GM21367 (cell line): ENCODE measurements at regions not wholly inside any gene's neighbourhood (a gene's known extent, or its start where the extent isn't known, plus 50 kb on each side); places are given as distances from the start of the nearest gene placed in this dataset.
A peak's percentile ranks its signal among the peaks of the same experiment; 100 is the strongest.
"Not testable (repeated sequence)": the region's sequence is repeated elsewhere in the genome, so short reads cannot be mapped to it uniquely, and the experiment has no call there.

ENCODE experiments used
- ATAC-seq: cut with Tn5 transposase; IDR thresholded peaks from one replicate; pipeline ENCODE4 v1.9.1; 2021; ENCODE audit not compliant: unreplicated experiment

- no peak for ATAC-seq
Measured at GRCh38 chr15:38117781-38118180, 134.9 kb upstream of the SPRED1 start.

GRCh38 chr15:38119865-38120264 lies 132.8 kb upstream of the SPRED1 start:
- not testable (repeated sequence) for ATAC-seq

GRCh38 chr15:38127306-38127771 lies 125.3 kb upstream of the SPRED1 start:
- no peak for ATAC-seq

- ATAC-seq, result no peak
Measured at GRCh38 chr15:38128341-38128781, 124.3 kb upstream of the SPRED1 start.

GRCh38 chr15:38128921-38129320 lies 123.7 kb upstream of the SPRED1 start:
- no peak for ATAC-seq

- peak; percentile 71 for ATAC-seq
Measured at GRCh38 chr15:38129531-38130204, 123.0 kb upstream of the SPRED1 start.

GRCh38 chr15:38130205-38130567 lies 122.5 kb upstream of the SPRED1 start:
- peak; percentile 37 for ATAC-seq

GRCh38 chr15:38130740-38131498 lies 121.7 kb upstream of the SPRED1 start:
- no peak for ATAC-seq

GRCh38 chr15:38134252-38134651 lies 118.4 kb upstream of the SPRED1 start:
- no peak for ATAC-seq

- ATAC-seq, result not testable (repeated sequence)
Measured at GRCh38 chr15:38142195-38142594, 110.4 kb upstream of the SPRED1 start.

- ATAC-seq, result no peak
Measured at GRCh38 chr15:38144921-38145320, 107.7 kb upstream of the SPRED1 start.

- peak; percentile 51 for ATAC-seq
Measured at GRCh38 chr15:38145651-38146111, 107.0 kb upstream of the SPRED1 start.

- ATAC-seq, result no peak
Measured at GRCh38 chr15:38147246-38147645, 105.4 kb upstream of the SPRED1 start.

- ATAC-seq, result no peak
Measured at GRCh38 chr15:38148471-38148870, 104.2 kb upstream of the SPRED1 start.

GRCh38 chr15:38149315-38149714 lies 103.3 kb upstream of the SPRED1 start:
- ATAC-seq, result no peak

- ATAC-seq, result no peak
Measured at GRCh38 chr15:38150148-38150547, 102.5 kb upstream of the SPRED1 start.

GRCh38 chr15:38150794-38151193 lies 101.8 kb upstream of the SPRED1 start:
- ATAC-seq, result no peak

- no peak for ATAC-seq
Measured at GRCh38 chr15:38153781-38154180, 98.9 kb upstream of the SPRED1 start.

- no peak for ATAC-seq
Measured at GRCh38 chr15:38154255-38154654, 98.4 kb upstream of the SPRED1 start.

- ATAC-seq, result no peak
Measured at GRCh38 chr15:38154837-38155236, 97.8 kb upstream of the SPRED1 start.

- ATAC-seq, result no peak
Measured at GRCh38 chr15:38163658-38164057, 89.0 kb upstream of the SPRED1 start.

- ATAC-seq, result no peak
Measured at GRCh38 chr15:38164061-38164460, 88.6 kb upstream of the SPRED1 start.
